ENCODE measurements at regions not wholly inside any gene's neighbourhood (a gene's known extent, or its start where the extent isn't known, plus 50 kb on each side); places are given as distances from the start of the nearest gene placed in this dataset.

DNA sequence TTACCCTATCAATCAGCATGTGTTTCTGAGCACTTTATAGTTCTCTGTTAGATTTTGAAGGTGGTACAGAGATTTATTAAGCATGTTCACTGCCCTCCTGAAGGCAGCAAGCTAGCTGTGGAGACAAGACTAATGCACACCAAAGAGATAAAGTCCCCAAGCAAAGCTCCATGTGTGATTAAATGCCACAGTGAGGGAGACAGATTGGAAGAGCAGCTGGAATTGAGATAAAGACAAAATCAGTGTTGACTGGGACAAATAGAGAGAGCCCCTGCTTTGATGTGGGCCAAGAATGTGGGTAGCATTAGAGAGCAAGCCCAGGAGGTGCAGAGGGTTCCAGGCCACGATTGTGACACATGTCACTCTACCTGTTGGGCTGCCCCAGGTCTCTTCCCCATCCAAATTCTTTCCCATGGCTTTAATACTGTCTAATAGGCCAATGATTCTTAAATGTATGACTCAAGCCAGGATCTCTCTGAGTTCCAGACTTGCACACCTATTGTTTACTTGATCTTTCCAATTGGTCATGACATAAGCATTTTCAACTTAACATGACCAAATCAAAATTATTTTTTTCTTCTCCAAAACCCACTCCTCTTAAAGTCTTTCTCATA is 60.1 kb upstream of the ZC3H12C start:
- no peak for DNase-seq

GRCh38 chr11:110034806-110035205 is 58.4 kb upstream of the ZC3H12C start:
- DNase-seq: no peak

- no peak for DNase-seq
Measured at GRCh38 chr11:110035357-110035756, 57.8 kb upstream of the ZC3H12C start.

GRCh38 chr11:110038201-110038600 is 55.0 kb upstream of the ZC3H12C start:
- DNase-seq: no peak

All from stimulated activated CD4-positive, alpha-beta T cell treated with anti-CD3 and anti-CD28 coated beads, Interleukin-4, amount 100 ng/mL, for 24 hours (primary cell).